ENCODE measurements at regions not wholly inside any gene's neighbourhood (a gene's known extent, or its start where the extent isn't known, plus 50 kb on each side); places are given as distances from the start of the nearest gene placed in this dataset.

GRCh38 chr2:150232871-150233270, 254.6 kb downstream of the RND3 start:
- H2AFZ ChIP-seq (ENCODE audit: low read depth, low read length, poor library complexity, severe bottlenecking), result no peak overlapping the region
- TF ChIP-seq POLR2A (IDR thresholded peaks at IDR 0.05; ENCODE audit: borderline replicate concordance, extremely low read depth, insufficient read depth, insufficient read length) (no peak), TCF7L2 (IDR thresholded peaks at IDR 0.05; ENCODE audit: borderline replicate concordance, extremely low read depth, insufficient read depth, insufficient read length) (no peak), ZNF274 (IDR thresholded peaks at IDR 0.05; ENCODE audit: low read depth, low read length) (no peak), MAX (IDR thresholded peaks at IDR 0.05) (no peak), EGR1 (IDR thresholded peaks at IDR 0.05; ENCODE audit: low read depth) (no peak), ELF1 (IDR thresholded peaks at IDR 0.05; ENCODE audit: borderline replicate concordance, low read depth) (no peak), SRF (IDR thresholded peaks at IDR 0.05; ENCODE audit: low read depth) (no peak), ZFX (IDR thresholded peaks at IDR 0.05) (no peak), CEBPB (IDR thresholded peaks at IDR 0.05; ENCODE audit: low read depth) (no peak), FOSL1 (IDR thresholded peaks at IDR 0.05; ENCODE audit: low read depth) (no peak), SP1 (IDR thresholded peaks at IDR 0.05; ENCODE audit: low read depth) (no peak), SIN3A (IDR thresholded peaks at IDR 0.05; ENCODE audit: low read depth) (no peak), YY1 (IDR thresholded peaks at IDR 0.05; ENCODE audit: extremely low read depth, insufficient replicate concordance, low read depth, low read length) (no peak), RAD21 (IDR thresholded peaks at IDR 0.05; ENCODE audit: low read depth) (no peak), CBX3 (IDR thresholded peaks at IDR 0.05; ENCODE audit: low read depth) (no peak), JUND (IDR thresholded peaks at IDR 0.05) (no peak), EZH2phosphoT487 (IDR thresholded peaks at IDR 0.05; ENCODE audit: borderline replicate concordance) (no peak)
- TF ChIP-seq, protein P1, sequence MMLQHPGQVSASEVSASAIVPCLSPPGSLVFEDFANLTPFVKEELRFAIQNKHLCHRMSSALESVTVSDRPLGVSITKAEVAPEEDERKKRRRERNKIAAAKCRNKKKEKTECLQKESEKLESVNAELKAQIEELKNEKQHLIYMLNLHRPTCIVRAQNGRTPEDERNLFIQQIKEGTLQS (IDR thresholded peaks at IDR 0.05), result no peak
- no TSS peak for BruUV-seq (replicated peaks)

More at GRCh38 chr2:150232871-150233270, 254.6 kb downstream of the RND3 start:
- Histone ChIP-seq H3K27ac (ENCODE audit: low read depth, low read length) (no peak overlapping the region), H3K4me2 (ENCODE audit: low read length) (no peak overlapping the region), H3K9me3 (ENCODE audit: control insufficient read depth in 1 of 2, insufficient read depth in 1 of 2, low read depth in 1 of 2, low read length in 2 of 2) (no peaks in the 10 kb centered on the region), H3K4me1 (ENCODE audit: control insufficient read depth in 1 of 2, insufficient read depth in 2 of 2, low read length in 2 of 2) (no peaks in the 10 kb centered on the region), H4K20me1 (ENCODE audit: insufficient read depth) (no peaks in the 10 kb centered on the region), H3K27me3 (ENCODE audit: insufficient read depth, low read length) (no peaks in the 10 kb centered on the region), H3K9me2 (ENCODE audit: insufficient read depth) (no peaks in the 10 kb centered on the region), H3K4me3 (replicated peaks in 1 of 2; ENCODE audit: low read depth in 1 of 2, low read length in 2 of 2) (no peak overlapping the region), H3K36me3 (ENCODE audit: control insufficient read depth in 1 of 2, insufficient read depth in 2 of 2, low read length in 2 of 2) (no peaks in the 10 kb centered on the region), H3K79me2 (ENCODE audit: insufficient read depth, low read length) (no peaks in the 10 kb centered on the region), H3K9ac (ENCODE audit: low read length) (no peak overlapping the region)
- DNase-seq (ENCODE audit: low read depth, low spot score), result no peak
- POLR2A ChIA-PET, result no interaction called here
- intact Hi-C loops (cut with micrococcal nuclease), result no loop called here
- RAD21 ChIA-PET (ENCODE audit: low non-redundant PET in 1 of 2, low total read pairs in 2 of 2, uncharacterized antibody in 2 of 2, unreplicated experiment in 2 of 2), result no interaction called here
- ATAC-seq, result no peak
- CTCF ChIA-PET, result no interaction called here
